ENCODE measurements at regions not wholly inside any gene's neighbourhood (a gene's known extent, or its start where the extent isn't known, plus 50 kb on each side); places are given as distances from the start of the nearest gene placed in this dataset.

DNA sequence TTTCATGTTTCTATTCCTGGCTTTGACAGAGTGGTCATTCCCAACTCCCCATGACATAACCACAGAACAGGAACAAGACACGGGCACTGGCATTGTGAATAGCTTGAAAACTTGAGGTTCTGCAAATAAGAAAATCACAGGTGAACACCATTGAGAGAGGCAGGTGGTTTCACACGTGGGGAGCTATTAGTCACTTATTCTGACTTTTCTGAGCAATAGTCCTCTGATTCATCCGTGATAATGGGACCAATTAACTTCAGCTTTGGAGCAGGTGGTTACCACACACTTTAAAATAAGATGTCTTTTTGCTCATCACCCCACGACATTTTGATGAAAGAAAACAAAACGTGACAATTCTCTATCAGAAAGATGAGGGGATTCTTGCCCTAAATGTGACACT lies 224.7 kb downstream of the KLF13 start:
- TF ChIP-seq EZH2 (IDR thresholded peaks at IDR 0.05; ENCODE audit: insufficient read depth, poor library complexity, severe bottlenecking) (no peak), EZH2phosphoT487 (IDR thresholded peaks at IDR 0.05; ENCODE audit: insufficient read depth, low read depth) (no peak)

All from GM23248 (cell line).